GM21526 (cell line): ENCODE measurements at regions not wholly inside any gene's neighbourhood (a gene's known extent, or its start where the extent isn't known, plus 50 kb on each side); places are given as distances from the start of the nearest gene placed in this dataset.
"Not testable (repeated sequence)": the region's sequence is repeated elsewhere in the genome, so short reads cannot be mapped to it uniquely, and the experiment has no call there.

Source experiments
- ATAC-seq: cut with Tn5 transposase; IDR thresholded peaks from one replicate; pipeline ENCODE4 v1.9.1; 2021; ENCODE audit warnings: moderate library complexity; ENCODE audit not compliant: unreplicated experiment, low FRiP score

DNA sequence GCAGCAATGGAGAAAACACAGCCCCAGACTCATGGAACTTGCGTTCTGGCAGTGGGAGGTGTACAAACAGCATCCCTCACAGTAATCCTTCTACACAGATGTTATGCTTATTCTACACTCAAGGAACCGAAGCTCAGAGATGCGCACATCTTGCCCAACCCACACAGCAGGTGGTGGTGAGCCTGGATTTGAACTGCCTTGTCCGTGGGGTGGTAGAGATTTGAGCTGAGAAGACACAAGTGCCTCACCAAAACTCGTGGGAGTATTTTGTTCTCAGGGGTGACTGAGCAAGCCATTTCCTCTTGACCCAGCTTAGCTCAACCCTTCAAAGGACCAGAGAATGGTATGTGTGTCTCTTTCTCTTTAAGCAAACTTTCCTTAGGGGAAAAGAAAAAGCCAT lies 121.8 kb downstream of the NPIPB11 start:
- not testable (repeated sequence) for ATAC-seq

DNA sequence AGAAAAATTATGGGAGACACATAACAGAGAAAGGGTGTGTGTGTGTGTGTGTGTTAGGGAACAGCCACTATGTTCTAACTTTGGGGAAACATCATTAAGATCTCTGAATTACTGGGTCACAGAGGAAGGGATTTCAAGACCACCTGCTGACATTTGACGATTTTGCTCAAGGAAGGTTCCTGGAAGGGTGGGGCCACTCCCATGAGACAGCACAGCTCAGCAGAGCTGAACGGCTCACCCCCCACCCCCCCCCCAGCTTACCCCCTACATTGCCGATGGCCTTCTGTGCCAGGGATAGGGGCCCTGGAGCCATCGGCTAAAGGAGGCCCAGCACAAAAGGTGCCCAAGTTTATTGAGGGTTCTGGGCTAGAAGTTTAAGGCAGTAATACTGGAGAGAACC lies 122.4 kb downstream of the NPIPB11 start:
- not testable (repeated sequence) for ATAC-seq

DNA sequence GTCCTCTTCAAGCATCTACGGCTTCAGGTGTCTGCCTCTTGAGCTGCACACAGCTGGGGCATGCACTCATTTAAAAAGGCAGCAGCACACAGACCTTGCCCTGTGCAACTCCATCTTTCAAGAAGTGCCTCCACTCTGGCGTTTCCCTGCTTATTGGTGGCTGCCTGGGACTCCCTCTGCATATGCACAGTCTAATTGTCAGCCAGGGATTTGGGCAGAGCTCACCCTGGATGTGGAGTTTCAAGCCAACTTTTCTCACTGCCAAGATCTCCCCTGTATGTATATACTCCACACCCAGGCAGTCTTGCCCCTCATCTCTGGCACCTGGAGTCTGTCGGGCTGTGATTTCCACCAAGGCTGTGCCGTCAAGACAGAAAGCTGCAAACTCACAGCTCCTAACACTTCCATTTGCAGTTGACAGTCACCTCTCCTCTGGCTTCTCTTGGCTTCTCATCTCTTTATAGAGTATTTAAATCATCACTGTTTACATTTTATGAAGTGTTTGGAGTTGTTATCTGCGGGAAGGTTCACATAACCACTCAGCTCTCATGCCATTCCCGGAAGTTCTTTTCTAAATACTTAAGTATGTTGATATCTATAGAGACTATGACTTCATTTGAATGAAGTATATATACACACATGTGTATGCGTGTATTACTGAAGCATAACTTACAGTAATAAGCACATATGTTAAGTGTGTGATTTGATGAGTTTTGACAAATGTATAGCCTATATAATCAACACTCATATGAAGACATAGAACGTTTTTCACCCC lies 128.2 kb downstream of the NPIPB11 start:
- ATAC-seq: not testable (repeated sequence)

DNA sequence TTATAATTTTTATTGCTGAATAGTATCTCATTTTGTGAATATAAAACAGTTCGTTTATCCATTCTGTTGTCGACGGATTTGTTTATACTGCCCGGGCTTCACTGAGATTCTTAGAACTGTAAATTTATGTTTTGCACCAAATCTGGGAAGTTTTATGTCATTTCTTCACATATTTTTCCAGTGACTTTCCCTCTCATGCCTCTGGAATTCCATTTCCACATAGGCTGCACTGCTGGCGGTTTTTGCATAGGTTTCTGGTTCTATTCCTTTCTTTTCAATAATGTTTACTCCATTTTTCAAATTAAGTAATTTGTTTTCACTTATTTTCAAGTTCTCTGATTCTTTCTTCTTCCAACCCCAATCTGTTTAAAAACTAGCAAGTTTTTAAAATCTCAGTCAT lies 130.1 kb downstream of the NPIPB11 start:
- not testable (repeated sequence) for ATAC-seq

DNA sequence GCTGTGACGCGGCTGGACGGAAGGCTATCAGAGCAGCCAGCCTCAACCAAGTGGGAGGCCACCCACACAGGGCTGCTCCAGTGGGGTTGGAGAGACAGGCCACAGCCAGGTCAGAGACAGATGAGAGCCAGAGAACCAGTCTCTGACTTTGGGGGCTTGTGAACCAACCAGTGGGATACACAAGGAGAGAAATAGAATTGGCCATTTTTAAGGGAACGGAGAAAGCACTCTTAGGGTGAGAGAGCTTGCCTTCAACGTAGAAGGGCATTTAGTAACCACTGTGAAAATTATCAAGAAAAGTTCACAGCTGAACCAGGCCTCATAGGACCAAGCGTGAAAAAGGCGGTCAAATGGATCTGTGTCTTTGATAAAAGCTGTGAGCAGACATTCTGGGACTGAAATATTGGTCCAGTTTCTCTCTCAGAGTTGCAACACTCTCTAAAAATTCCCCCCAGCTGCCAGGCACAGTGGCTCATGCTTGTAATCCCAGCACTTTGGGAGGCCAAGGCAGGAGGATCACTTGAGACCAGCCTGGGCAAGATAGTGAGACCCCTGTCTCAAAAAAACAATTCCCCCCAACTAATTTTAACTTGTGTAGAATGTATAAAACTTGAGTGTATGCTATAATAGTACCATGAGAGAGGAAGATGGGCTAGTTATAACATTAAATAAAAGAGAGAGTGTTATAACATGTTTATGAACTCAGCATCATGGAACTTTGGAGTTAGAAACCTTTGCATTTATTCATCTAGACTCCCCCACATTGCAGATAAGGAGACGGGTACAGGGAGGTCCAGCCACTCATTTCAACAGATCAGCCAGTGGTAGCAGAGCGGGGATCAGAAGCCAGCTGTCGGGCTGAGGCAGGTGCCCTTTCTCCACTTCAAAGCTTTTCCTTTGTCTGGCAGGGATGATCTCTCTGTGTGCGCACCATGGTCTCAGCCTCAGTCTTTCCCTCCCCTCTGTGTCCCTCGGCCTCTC lies 132.2 kb downstream of the NPIPB11 start:
- not testable (repeated sequence) for ATAC-seq

DNA sequence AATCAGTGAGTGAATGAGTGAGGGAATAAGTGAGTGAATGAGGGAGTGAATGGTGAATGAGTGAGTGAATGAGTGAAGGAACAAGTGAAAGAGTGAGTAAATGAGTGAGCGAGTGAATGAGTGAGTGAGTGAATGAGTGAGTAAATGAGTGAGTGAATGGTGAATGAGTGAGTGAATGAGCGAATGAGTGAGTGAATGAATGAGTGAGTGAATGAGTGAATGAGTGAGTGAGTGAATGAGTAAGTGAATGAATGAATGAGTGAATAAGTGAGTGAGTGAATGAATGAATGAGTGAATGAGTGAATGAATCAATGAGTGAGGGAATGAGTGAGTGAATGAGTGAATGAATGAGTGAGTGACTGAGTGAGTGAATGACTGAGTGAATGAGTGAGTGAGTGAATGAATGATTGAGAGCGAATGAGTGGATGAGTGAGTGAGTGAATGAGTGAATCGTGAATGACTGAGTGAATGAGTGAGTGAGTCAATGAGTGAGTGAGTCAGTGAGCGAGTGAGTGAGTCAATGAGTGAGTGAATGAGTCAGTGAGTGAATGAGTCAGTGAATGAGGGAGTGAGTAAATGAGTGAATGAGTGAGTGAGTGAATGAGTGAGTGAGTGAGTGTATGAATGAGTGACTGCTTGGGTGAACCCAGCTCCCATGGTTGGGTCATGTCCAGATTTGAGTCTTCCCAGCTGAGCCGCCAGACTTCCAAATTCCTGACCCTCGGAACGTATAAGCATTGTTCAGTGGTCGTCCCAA lies 133.0 kb downstream of the NPIPB11 start:
- ATAC-seq: not testable (repeated sequence)

DNA sequence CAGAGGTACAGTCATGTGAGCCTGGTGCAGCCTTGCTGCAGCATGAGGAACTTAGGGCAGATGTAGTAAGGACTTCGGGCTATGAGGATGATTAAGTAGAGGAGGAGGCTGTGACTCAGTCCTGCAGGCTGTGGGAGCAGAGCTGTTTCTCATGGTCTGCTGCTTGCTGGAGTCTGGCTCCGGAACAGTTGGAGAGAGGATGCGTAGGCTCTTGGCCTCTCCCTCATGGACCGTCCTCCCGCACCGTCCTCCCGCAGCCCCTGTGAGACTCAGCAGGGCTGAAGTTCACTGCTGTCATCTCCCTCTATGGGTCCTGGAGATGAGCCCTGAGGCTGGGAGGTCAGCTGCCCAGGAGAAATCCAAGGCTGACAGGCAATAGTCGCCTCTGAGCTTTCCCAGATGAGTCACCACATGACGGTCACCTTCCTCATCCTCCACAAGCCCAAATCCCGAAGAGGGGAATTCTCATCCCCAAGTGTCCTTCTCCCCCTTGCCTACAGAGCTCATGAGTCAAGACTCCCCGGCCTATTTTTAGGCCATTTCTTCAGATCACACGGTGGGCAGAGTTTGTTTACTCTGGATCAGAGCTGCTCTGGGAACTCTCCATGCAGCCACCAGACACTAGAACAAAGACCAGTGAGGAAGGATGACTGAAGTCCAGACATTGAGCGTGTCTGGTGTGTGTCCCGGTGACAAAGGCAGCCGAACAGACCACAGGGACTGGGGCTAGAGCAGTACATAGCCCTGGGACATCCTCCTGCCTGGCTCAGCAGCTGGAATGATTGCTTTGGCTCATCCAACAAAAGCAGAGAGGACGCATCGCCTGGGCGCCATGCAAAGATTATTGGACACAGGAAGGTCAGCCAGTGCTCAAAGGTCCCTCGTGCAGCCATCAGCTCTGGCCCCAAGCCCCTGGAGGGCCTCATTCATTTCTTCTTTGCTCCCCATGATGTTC lies 134.5 kb downstream of the NPIPB11 start:
- ATAC-seq: not testable (repeated sequence)

DNA sequence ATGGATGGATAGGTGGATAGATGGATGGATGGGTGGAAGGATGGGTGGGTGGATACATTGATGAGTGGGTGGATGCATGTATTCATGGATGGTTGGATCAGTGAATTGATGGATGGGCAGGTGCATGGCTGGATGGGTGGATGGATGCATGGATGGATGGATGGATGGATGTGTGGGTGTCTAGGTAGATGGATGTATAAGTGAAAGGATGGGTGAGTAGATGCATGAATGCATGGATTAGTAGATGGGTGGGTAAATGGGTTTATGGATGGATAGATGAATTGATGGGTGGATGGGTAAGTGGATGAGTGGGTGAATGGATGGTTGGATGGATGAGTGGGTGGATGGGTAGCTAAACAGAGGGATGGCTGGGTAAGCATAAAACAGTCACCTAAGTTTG lies 135.6 kb downstream of the NPIPB11 start:
- not testable (repeated sequence) for ATAC-seq

DNA sequence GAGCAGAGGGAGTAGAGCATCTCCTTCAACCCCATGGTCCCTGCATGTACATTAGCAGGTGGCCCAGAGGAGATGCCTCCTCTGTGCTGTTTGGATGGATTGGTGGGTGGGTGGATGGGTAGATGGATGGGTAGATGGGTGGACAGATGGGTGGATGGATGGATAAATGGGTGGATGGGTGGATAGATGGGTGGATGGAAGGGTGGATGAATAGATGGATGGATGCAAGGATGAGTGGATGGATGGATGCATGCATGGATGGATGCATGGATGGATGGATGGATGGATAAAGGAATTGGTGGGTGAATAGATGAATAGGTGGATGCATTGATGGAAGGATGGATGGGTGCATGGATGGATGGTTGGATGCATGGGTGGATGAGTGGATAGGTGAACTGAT lies 136.5 kb downstream of the NPIPB11 start:
- ATAC-seq: not testable (repeated sequence)

DNA sequence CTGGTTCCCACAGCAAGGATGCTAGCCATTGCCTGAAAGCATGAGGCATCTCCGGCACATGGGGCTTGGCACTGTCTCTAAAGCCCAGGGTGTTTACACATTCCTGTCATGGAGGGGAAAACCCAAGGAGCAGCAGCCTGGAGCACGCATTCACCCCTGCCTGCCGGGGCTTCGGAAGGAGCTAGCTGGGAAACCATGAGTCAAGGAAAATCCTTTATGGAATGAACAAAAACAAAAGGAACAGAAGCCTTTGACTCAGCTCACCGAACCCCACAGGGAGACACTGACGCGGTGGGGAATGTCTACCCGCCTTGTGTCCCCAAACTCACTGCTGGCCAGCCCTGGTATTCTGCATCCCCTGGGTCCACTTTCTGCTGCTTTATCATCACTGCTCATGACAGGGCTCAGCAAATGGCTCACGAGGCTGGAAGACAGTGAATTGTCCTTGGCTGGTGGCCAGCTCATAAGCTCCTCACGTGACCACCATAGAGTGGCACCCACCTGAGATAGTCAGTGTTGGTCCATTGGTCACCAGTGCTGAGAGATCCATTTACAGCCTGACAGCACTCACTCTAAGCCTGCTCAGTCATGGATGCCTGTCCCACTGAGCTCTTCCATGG lies 137.2 kb downstream of the NPIPB11 start:
- ATAC-seq: not testable (repeated sequence)

DNA sequence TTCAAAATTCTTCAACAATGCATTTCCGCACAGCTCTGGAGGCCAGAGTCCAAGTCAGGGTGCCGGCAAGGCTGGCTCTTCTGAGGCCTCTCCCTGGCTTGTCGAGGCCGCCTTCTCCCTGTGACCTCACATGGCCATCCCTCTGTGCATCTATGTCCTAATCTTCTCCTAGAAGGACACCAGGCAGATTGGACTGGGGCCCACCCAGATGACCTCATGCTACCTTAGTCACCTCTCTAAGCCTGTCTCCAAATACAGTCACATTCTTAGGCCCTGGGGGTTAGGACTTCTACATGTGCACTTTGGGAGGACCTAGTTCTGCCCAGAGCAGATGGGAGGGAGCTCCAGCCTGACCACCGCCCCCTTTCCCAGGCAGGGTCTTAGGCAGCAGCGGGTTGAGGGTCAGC lies 137.7 kb downstream of the NPIPB11 start:
- ATAC-seq: not testable (repeated sequence)

DNA sequence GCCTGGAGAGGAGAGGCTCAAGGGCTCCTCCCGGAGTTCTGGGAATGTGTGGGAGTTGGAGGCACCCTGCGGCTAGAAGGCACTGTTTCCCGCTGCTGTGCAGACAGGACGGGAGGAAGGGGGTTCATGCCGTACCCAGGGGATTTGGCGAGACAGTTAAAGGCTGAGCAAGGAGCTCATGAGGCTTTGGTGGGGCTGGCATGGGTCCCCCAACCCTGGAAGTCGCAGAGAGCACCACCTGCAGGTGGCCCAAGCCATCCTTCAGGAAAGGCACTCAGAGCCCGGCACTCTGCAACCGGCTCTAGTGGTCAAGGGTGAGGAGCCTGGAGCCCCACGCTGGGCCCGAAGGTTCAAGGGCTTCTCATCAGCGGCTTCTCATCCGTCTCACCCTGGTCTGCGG lies 138.2 kb downstream of the NPIPB11 start:
- ATAC-seq: not testable (repeated sequence)

DNA sequence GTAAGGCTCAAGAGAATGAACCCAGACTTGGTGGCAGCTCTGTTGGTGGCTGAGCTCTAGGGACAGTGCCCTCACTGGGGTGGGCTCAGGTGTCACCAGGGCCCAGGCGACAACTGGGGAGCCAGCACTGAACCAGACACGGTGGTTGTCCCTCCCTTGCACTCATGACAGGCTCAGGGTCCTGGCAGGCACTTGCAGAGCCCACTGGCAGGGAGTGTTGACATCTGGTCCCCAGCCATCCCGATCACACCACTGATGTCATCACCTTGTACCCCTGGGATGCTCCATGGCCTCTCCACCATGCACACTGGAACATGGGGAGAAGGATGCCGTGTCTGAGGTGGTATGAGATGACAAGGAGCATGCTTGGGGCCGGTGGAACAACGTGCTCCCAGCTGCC lies 138.6 kb downstream of the NPIPB11 start:
- not testable (repeated sequence) for ATAC-seq

DNA sequence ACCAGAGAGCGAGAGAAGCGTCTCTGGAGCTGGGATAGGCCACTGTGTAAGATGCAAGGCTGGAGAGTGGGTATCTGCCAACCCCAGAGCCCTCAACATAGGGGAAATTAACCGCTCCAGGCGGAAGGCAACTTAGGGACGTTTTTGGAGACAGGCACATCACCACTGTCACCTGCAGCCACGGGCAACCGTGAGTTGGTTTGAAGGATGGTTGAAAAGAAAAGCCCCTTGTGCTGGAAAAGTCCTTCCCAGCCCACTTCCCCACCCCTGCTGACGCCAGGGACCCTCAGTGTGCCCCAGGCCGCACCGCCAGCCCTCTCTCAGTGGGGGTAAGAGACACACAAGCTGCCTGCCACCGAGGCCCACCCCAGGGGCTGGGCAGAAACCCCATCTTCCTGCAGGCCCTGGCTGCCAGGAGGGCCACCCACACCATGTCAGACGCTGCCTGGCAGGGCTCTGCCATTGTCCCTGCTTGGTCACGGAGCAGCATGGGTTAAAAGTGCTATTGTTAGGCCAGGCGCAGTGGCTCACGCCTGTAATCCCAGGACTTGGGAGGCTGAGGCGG lies 139.4 kb downstream of the NPIPB11 start:
- not testable (repeated sequence) for ATAC-seq

DNA sequence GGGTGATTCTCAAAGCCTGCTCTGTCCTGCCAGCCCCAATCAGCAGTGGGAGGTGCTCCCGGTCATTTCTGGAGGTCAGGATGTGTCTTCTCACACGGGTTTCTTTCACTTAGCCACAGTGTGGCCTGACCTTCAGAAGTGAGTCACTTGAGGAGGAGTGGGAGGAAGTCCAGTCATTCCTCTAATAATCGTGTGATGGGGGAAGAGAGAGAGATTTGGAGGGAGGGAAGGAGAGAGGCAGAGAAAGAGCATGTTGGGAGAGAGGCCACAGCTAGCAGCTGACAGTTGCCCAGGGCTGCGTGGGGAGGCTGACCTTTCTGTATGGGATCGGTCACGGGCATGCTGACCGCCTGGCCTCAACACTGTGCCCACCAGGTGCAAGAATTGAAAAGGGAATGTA lies 139.9 kb downstream of the NPIPB11 start:
- not testable (repeated sequence) for ATAC-seq

DNA sequence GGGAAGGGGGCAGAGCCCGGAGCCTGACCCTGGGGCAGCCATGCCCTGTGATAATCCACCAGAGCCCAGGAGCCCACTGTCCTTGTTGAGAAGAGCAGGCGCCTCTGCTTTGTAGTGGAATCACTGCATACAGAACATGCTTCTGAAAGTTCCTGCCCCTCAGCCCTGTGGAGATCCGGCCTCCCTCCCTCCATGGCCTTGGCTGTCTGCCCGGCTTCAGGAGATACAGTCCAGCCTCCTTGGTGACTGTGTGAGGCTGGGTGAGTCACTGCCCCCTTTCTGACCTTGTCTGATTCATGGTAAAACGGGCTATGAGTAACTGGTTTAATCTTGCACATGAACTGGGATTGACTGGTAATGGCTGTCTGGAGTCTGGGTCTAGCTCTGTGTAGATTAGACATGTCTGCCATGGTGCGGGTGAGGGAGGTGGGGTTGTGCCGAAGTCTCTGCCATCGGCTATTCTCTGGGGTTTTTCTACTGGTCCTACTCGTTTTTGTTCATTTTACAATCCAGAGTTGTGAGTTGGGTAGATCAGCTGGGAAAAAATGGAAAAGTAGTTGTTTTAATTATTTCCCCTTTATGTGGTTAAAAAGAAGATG lies 141.2 kb downstream of the NPIPB11 start:
- ATAC-seq: not testable (repeated sequence)

DNA sequence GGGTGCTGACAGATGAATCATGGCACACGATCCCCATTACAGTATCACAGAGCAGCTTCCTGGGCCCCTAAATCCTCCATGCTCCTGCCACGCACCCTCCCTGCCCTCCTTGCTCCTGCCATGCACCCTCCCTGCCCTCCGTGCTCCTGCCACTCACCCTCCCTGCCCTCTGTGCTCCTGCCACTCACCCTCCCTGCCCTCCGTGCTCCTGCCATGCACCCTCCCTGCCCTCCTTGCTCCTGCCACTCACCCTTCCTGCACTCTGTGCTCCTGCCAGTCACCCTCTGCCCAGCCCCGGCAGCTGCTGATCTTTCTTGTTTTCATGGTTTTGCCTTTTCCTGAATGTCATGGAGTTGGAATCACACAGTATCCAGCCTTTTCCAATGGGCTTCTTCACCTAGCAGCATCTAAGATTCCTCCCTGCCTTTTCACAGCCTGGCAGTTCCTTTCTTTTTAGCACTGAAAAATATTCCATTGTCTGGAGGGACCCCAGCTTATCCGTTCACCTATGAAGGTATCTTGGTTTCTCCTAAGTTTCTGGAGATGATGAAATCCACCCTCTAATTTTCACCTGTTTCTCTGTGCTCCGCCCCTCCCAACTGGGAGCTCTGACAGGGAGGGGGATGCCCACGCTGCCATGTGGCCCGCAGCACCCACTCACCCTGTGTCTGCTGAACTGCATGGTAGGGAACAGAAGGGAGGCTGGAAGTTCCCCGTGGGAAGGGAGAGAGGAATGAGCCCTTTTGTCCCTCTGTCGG lies 142.3 kb downstream of the NPIPB11 start:
- not testable (repeated sequence) for ATAC-seq

DNA sequence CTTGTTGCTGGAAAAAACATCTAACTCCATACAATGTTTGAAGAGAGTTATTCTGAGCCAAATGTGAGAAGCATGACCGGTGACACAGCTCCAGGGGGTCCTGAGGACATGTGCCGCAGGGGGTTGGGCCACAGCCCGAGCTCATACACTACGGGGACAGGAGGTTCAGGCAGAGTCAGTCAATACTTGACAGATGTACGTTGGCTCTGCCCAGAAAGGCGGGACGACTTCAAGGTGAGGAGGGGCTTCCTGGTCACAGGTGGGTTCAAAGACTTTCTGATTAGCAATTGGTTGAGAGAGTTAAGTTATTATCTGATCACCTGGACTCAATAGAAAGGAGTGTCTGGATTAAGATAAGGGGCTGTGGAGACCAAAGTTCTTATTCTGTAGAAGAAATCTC lies 143.8 kb downstream of the NPIPB11 start:
- not testable (repeated sequence) for ATAC-seq
